IPS-11a (cell line): ENCODE measurements at regions not wholly inside any gene's neighbourhood (a gene's known extent, or its start where the extent isn't known, plus 50 kb on each side); places are given as distances from the start of the nearest gene placed in this dataset.
"Not testable (repeated sequence)": the region's sequence is repeated elsewhere in the genome, so short reads cannot be mapped to it uniquely, and the experiment has no call there.

Experiments
- H3K4me3 ChIP-seq: one replicate; pipeline ENCODE4 v1.5.1; 2013; ENCODE audit warnings: low read depth, low read length, control low read depth

GRCh38 chr2:163198972-163199371 is 360.4 kb upstream of the KCNH7 start:
- H3K4me3 ChIP-seq, result no peak overlapping the region

- H3K4me3 ChIP-seq, result no peak overlapping the region
Measured at GRCh38 chr2:163198007-163198406, 359.4 kb upstream of the KCNH7 start.

- H3K4me3 ChIP-seq, result no peak overlapping the region
Measured at GRCh38 chr2:163191372-163191771, 352.8 kb upstream of the KCNH7 start.

GRCh38 chr2:163187995-163188655 is 349.6 kb upstream of the KCNH7 start:
- no peak overlapping the region for H3K4me3 ChIP-seq

GRCh38 chr2:163187119-163187518 is 348.6 kb upstream of the KCNH7 start:
- no peak overlapping the region for H3K4me3 ChIP-seq

- H3K4me3 ChIP-seq, result no peak overlapping the region
Measured at GRCh38 chr2:163185160-163185559, 346.6 kb upstream of the KCNH7 start.

GRCh38 chr2:163182764-163183354 is 344.3 kb upstream of the KCNH7 start:
- H3K4me3 ChIP-seq, result no peak overlapping the region

- no peak overlapping the region for H3K4me3 ChIP-seq
Measured at GRCh38 chr2:163177592-163177991, 339.0 kb upstream of the KCNH7 start.

GRCh38 chr2:163175294-163175693 is 336.7 kb upstream of the KCNH7 start:
- H3K4me3 ChIP-seq, result no peak overlapping the region

GRCh38 chr2:163173591-163173990 is 335.0 kb upstream of the KCNH7 start:
- no peak overlapping the region for H3K4me3 ChIP-seq

- H3K4me3 ChIP-seq, result no peak overlapping the region
Measured at GRCh38 chr2:163171786-163172530, 333.4 kb upstream of the KCNH7 start.

- no peak overlapping the region for H3K4me3 ChIP-seq
Measured at GRCh38 chr2:163157891-163158496, 319.4 kb upstream of the KCNH7 start.

GRCh38 chr2:163157411-163157810 is 318.8 kb upstream of the KCNH7 start:
- H3K4me3 ChIP-seq, result no peak overlapping the region

GRCh38 chr2:163155925-163156324 is 317.4 kb upstream of the KCNH7 start:
- no peak overlapping the region for H3K4me3 ChIP-seq

GRCh38 chr2:163155279-163155883 is 316.8 kb upstream of the KCNH7 start:
- no peak overlapping the region for H3K4me3 ChIP-seq

GRCh38 chr2:163142618-163143017 is 304.1 kb upstream of the KCNH7 start:
- no peak overlapping the region for H3K4me3 ChIP-seq

- no peak overlapping the region for H3K4me3 ChIP-seq
Measured at GRCh38 chr2:163138947-163139346, 300.4 kb upstream of the KCNH7 start.

GRCh38 chr2:163135256-163135655 is 296.7 kb upstream of the KCNH7 start:
- H3K4me3 ChIP-seq, result no peak overlapping the region

- no peak overlapping the region for H3K4me3 ChIP-seq
Measured at GRCh38 chr2:163133602-163134001, 295.0 kb upstream of the KCNH7 start.

- H3K4me3 ChIP-seq, result no peak overlapping the region
Measured at GRCh38 chr2:163132850-163133249, 294.3 kb upstream of the KCNH7 start.

GRCh38 chr2:163132207-163132606 is 293.6 kb upstream of the KCNH7 start:
- H3K4me3 ChIP-seq, result not testable (repeated sequence)
